Smooth muscle cell (in vitro differentiated cells): ENCODE measurements at regions not wholly inside any gene's neighbourhood (a gene's known extent, or its start where the extent isn't known, plus 50 kb on each side); places are given as distances from the start of the nearest gene placed in this dataset.
"Not testable (repeated sequence)": the region's sequence is repeated elsewhere in the genome, so short reads cannot be mapped to it uniquely, and the experiment has no call there.

ENCODE experiments used
- DNase-seq: peaks from one replicate; lab custom pipeline; 2025; ENCODE audit not compliant: unreplicated experiment; lab: John Stamatoyannopoulos, UW
- H2AFZ ChIP-seq: fragments of 200-600 bp; sonication (generic); 2 replicates; pipeline ENCODE4 v1.6.0; 2016; ENCODE audit warnings: antibody characterized with exemption, low read depth, mild to moderate bottlenecking
- H3F3A ChIP-seq: fragments of 200-600 bp; sonication (generic); 2 replicates; pipeline ENCODE4 v1.6.0; 2017; ENCODE audit warnings: antibody characterized with exemption, low read depth
- H3K27ac ChIP-seq: fragments of 200-600 bp; sonication (generic); 2 replicates; pipeline ENCODE4 v1.5.1; 2016; ENCODE audit warnings: low read depth, mild to moderate bottlenecking
- H3K27me3 ChIP-seq: fragments of 200-600 bp; sonication (generic); 2 replicates; pipeline ENCODE4 v1.6.1; 2016; ENCODE audit warnings: low read depth, mild to moderate bottlenecking
- H3K36me3 ChIP-seq: fragments of 200-600 bp; sonication (generic); 2 replicates; pipeline ENCODE4 v1.5.1; 2016; ENCODE audit warnings: low read depth
- H3K4me1 ChIP-seq: fragments of 200-600 bp; sonication (generic); 2 replicates; pipeline ENCODE4 v1.5.1; 2016; ENCODE audit warnings: low read depth
- H3K4me2 ChIP-seq: fragments of 200-600 bp; sonication (generic); 2 replicates; pipeline ENCODE4 v1.6.0; 2016; ENCODE audit warnings: mild to moderate bottlenecking
- H3K4me3 ChIP-seq: fragments of 200-600 bp; sonication (generic); 2 replicates; pipeline ENCODE4 v1.5.1; 2016; ENCODE audit warnings: mild to moderate bottlenecking
- H3K79me2 ChIP-seq: fragments of 200-600 bp; sonication (generic); 2 replicates; pipeline ENCODE4 v1.6.0; 2016; ENCODE audit warnings: low read depth, mild to moderate bottlenecking
- H3K9ac ChIP-seq: fragments of 200-600 bp; sonication (generic); 2 replicates; pipeline ENCODE4 v1.6.0; 2016; ENCODE audit warnings: low read depth
- H3K9me3 ChIP-seq: fragments of 200-600 bp; sonication (generic); replicated peaks from 2 replicates; pipeline ENCODE4 v1.5.1; 2016; ENCODE audit warnings: low read depth
- H4K20me1 ChIP-seq: fragments of 200-600 bp; sonication (generic); 2 replicates; pipeline ENCODE4 v1.6.0; 2016; ENCODE audit warnings: low read depth
- WGBS: methylation state at CpG from one replicate; pipeline ENCODE4 v1.1.7; 2016; ENCODE audit warnings: low lambda C conversion rate; 5-methylcytosine and 5-hydroxymethylcytosine counted together
- TF ChIP-seq, protein P1 (sequence below): fragments of 200-600 bp; sonication (generic); IDR thresholded peaks from 2 replicates; pipeline ENCODE4 v1.5.1; 2017; ENCODE audit warnings: borderline replicate concordance, mild to moderate bottlenecking, antibody characterized with exemption; ENCODE audit not compliant: insufficient read depth, poor library complexity, severe bottlenecking

DNA sequence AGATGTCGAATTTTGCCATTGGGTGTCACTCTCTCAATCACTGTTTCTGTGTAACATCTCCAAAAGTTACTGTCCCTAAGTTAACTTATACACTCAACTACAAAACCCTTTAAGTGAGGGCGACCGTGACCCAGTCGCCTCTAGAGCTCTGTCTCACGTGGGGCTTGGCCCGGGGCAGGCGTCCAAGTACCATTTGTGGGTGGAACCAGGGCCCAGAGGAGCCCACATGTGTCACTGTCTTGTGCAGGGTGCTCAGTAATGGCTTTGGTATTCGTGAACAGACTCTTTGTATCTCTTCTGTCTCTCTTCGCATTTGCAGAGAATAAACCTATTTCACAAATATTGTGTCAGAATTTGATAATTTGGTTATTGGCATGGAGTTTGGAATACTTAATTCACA is 109.9 kb upstream of the THBS2 start:
- H3K4me1 ChIP-seq = no peaks in the 10 kb centered on the region

DNA sequence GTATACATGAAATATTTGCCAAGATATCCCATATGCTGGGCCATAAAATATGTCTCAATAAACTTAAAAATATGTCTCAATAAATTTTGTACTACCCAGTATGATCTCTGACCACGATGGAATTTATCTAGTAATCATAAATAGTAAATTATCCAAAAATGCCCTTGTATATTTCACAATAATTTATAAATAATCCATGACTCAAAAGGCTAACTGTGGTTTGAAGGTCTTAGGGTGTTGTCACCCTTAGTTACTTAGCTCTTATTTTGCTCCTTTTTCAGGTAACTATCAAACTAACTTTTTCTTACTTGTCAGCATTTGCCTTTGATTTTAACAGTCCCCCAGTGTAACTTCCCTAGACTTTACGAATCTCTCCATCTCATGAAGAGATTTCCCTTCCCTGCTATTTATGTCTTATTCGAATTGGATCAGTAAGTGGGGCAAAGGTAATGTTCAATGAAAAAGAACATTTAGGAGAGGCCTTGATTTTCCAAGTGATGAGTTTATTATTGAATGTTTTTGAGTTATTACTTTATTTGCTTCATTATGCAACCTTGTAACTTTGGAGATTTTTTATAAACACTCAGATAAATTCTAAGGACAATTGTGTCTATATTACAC is 109.0 kb upstream of the THBS2 start:
- H3K4me1 ChIP-seq = no peaks in the 10 kb centered on the region
- H3K27ac ChIP-seq = no peak overlapping the region
- H3K36me3 ChIP-seq = no peaks in the 10 kb centered on the region
- no peak overlapping the region for H3K4me2 ChIP-seq
- H3K79me2 ChIP-seq = no peaks in the 10 kb centered on the region
- no peaks in the 10 kb centered on the region for H4K20me1 ChIP-seq
- no peak overlapping the region for H3K4me3 ChIP-seq
- no peak overlapping the region for H3K9ac ChIP-seq
- H3F3A ChIP-seq = no peaks in the 10 kb centered on the region
- H3K27me3 ChIP-seq = no peaks in the 10 kb centered on the region
- DNase-seq = no peak
- WGBS = 82% methylated on average over 3 of the region's 3 CpGs
- TF ChIP-seq, protein P1, sequence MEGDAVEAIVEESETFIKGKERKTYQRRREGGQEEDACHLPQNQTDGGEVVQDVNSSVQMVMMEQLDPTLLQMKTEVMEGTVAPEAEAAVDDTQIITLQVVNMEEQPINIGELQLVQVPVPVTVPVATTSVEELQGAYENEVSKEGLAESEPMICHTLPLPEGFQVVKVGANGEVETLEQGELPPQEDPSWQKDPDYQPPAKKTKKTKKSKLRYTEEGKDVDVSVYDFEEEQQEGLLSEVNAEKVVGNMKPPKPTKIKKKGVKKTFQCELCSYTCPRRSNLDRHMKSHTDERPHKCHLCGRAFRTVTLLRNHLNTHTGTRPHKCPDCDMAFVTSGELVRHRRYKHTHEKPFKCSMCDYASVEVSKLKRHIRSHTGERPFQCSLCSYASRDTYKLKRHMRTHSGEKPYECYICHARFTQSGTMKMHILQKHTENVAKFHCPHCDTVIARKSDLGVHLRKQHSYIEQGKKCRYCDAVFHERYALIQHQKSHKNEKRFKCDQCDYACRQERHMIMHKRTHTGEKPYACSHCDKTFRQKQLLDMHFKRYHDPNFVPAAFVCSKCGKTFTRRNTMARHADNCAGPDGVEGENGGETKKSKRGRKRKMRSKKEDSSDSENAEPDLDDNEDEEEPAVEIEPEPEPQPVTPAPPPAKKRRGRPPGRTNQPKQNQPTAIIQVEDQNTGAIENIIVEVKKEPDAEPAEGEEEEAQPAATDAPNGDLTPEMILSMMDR = no peak
- H3K9me3 ChIP-seq = no peaks in the 10 kb centered on the region
- H2AFZ ChIP-seq = no peak overlapping the region

More for the DNA sequence above, 109.9 kb upstream of the THBS2 start:
- Histone ChIP-seq H3K27me3 (no peaks in the 10 kb centered on the region), H3K79me2 (no peaks in the 10 kb centered on the region), H2AFZ (no peak overlapping the region), H3K9me3 (no peaks in the 10 kb centered on the region), H3F3A (no peaks in the 10 kb centered on the region), H3K4me2 (no peak overlapping the region), H4K20me1 (no peaks in the 10 kb centered on the region), H3K4me3 (no peak overlapping the region), H3K36me3 (no peaks in the 10 kb centered on the region), H3K27ac (no peak overlapping the region), H3K9ac (no peak overlapping the region)
- no peak for DNase-seq
- 86% methylated on average over 9 of the region's 9 CpGs for WGBS
- TF ChIP-seq, protein P1 = no peak

DNA sequence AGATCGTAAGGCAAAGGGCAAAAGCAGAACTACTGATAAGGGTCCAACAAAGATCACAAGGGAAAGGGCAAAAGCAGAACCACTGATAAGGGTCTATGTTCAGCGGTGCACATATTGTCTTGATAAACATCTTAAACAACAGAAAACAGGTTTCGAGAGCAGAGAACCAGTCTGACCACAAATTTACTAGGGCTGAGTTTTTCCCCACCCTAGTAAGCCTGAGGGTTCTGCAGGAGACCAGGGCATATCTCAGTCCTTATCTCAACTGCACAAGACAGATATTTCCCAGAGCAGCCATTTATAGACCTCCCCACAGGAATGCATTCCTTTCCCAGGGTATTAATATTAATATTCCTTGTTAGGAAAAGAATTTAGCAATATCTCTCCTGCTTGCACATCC is 101.4 kb upstream of the THBS2 start:
- not testable (repeated sequence) for H3K4me2 ChIP-seq, H3K36me3 ChIP-seq, DNase-seq, H3K27ac ChIP-seq, H4K20me1 ChIP-seq, H3K4me1 ChIP-seq, H3F3A ChIP-seq, H3K4me3 ChIP-seq, H3K9me3 ChIP-seq, H3K27me3 ChIP-seq, H3K79me2 ChIP-seq, H3K9ac ChIP-seq, H2AFZ ChIP-seq
- WGBS = 79% methylated on average over 3 of the region's 3 CpGs

DNA sequence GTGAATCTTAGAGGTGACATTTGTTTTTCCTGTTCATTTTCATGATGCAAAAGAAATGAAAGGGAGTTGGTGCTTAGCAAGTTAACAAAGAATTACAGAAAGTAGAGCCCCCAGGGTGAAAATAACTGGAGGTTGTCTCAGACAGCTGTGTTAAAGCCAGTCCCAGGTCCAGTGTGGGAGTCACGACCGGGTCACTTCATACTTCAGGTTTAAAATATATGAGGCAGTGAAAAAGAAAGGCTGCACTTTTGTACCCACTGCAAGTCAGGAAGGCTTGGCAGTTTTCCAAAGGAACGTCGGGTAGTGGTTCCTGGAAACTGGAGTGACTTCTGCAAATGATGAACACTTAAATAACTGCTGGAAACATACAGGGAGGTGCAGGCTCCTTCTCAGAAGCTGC is 91.5 kb upstream of the THBS2 start:
- no peak overlapping the region for H3K9ac ChIP-seq
- no peaks in the 10 kb centered on the region for H3K36me3 ChIP-seq
- H3F3A ChIP-seq = no peaks in the 10 kb centered on the region
- H3K79me2 ChIP-seq = no peaks in the 10 kb centered on the region
- H3K4me2 ChIP-seq = no peak overlapping the region
- H3K9me3 ChIP-seq = no peaks in the 10 kb centered on the region
- no peak overlapping the region for H3K27ac ChIP-seq
- H3K4me3 ChIP-seq = no peak overlapping the region
- TF ChIP-seq, protein P1 = no peak
- no peaks in the 10 kb centered on the region for H3K4me1 ChIP-seq
- WGBS = 73% methylated on average over 4 of the region's 4 CpGs
- no peaks in the 10 kb centered on the region for H3K27me3 ChIP-seq
- no peaks in the 10 kb centered on the region for H4K20me1 ChIP-seq
- no peak overlapping the region for H2AFZ ChIP-seq
- DNase-seq = no peak
